GM18511 (cell line): ENCODE measurements at regions not wholly inside any gene's neighbourhood (a gene's known extent, or its start where the extent isn't known, plus 50 kb on each side); places are given as distances from the start of the nearest gene placed in this dataset.

ENCODE experiments used
- ATAC-seq: cut with Tn5 transposase; IDR thresholded peaks from one replicate; pipeline ENCODE4 v1.9.1; 2021; ENCODE audit warnings: mild to moderate bottlenecking, moderate library complexity; ENCODE audit not compliant: unreplicated experiment

DNA sequence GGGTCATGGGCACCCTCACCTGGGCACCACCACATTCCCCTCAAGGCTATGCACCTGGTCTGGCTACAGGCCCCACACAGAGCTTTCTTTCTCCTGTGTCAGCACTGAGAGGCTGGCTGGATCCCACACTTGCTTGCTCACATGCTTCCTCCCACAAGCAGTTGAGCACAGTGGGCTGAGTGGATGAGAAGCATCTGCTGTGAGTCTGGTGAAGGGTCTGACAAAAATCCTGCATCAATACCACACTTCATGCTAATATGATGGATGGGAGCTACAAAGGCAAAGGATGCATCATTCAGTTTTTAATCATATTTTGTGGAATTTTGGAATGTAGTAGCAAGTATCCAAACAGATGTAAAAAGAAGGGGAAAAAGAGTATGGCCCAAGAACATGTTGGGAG, 830.8 kb upstream of the PTPRD start:
- ATAC-seq, result no peak

DNA sequence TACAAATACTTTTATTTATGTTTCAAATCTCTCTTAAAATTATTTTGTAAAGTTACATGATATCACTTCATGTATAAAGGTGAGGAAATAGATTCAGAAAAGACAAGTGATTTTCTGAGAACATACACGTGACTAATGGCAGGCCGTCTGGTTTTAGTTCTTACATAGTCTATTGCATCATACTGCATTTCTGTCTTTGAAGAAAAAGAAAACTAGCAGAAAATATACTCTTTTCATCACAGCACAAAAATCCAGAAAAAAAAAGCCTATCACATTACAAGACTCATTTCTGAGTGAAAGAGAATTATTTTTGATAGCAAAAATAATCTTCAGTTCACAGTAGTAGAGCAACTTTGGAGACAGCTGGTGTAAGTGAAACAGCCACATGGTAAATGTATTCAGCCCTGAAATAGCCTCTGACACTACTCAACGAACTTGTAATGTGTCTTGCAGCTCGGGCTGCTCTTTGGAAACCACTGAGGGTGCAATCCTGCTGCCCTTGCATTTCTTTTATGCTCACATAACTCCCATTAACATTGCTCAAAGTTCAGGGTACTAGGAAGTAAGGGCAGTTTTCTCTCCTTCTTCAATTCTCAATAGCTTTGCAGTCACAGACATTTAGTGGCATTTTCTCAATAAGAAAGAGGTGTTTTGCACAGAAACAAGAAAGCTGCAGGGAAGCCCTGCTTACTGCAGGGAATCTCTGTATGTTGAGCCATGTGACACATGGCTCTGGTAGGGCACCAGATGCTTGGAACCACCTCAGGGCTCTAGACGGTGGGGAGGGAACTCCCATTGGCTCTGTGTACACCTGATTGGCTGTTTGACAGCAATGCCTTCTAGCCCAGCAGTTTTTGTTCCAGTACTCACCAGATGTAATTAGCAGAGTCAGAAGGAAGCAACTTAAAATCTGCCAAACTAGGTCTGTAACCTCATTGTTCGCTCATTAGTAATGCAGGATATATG, 845.3 kb upstream of the PTPRD start:
- ATAC-seq, result no peak

DNA sequence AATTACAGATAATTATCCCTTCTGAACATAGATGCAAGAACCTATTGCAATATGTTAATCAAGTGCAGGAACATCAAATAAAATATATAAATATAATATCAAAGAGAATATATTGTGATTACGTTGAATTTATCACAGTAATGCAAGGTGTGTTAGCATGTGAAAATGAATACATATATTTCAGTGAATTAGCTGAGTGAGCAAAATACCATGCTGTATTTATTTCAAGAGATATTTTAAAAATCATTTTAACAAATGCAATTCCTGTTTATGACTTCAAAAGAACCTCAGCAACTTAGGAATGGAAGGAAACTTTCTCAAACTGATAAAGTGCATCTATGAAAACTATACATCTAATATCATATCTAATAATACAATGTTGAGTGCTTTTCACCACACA, 856.9 kb upstream of the PTPRD start:
- no peak for ATAC-seq

DNA sequence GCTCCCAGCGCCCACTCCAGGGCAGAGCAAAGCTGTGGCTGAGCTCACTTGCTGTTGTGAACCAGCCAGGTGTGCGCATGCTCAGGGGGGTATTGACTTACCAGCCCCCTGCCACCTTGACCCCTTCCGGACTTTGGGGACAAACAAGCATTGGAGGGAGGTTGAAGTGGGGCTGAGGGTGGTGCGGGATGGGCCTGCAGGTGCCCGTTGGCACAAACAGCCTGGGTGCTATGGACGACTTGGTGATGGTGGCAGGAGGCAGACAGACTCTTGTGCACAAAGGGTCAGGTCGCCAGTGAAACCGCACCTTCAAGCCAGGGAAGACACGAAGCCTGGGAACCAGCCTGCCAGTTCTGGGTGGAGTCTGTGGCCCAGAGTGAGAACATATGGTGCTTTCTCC, 858.5 kb upstream of the PTPRD start:
- ATAC-seq, result no peak

DNA sequence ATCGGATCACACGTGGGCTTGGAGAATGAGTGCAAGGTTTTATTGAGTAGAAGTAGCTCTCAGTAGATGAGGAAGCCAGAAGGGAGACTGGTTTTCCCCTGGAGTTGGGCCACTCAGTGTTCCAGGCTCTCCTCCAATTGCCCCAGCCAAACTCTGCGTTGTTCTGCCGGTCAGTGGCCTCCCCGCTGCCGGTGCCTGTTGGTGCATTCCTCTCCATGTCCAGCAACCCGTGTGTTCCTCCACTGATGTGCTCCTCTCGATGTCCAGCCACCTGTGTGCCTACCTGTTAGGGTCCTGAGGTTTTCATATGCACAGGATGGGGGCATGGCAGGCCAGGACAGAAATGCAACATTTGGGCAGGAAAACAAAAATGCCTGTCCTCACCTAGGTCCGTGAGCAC, 888.0 kb upstream of the PTPRD start:
- no peak for ATAC-seq

DNA sequence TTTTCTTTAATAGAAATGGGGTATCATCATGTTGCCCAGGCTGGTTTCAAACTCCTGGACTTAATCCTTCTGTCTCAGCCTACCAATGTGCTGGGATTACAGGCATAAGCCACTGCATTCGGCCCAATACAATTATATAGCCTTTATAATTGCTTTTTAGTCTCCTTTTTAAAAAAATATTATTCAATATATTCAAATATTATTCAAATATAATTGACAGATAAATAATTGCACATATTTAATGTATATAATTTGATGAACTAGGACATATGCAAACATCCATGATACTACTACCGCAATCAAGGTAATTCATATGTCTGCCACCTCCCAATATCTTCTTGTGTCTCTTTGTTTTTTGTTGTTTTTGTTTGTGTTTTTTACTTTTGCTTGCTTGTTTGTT, 894.2 kb upstream of the PTPRD start:
- ATAC-seq, result no peak

DNA sequence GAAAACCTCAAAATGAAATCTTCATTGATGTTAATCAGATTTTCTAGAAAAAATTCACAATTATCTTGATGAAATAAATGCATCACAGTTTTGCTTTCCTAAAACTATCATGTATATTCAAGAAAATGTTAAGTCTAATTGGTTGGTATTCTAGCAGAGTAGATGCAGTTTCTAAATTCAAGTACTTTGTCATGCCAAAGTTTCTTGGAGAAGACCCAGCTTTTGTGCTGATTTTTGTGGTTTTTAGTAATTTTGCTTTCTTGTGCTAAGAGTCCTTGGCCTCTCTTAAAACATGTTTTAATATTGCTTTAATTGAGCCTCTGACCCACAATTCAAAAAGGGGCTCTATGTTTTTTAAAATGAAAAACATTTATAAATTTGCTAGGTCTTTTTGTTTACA, 924.8 kb upstream of the PTPRD start:
- ATAC-seq, result no peak

DNA sequence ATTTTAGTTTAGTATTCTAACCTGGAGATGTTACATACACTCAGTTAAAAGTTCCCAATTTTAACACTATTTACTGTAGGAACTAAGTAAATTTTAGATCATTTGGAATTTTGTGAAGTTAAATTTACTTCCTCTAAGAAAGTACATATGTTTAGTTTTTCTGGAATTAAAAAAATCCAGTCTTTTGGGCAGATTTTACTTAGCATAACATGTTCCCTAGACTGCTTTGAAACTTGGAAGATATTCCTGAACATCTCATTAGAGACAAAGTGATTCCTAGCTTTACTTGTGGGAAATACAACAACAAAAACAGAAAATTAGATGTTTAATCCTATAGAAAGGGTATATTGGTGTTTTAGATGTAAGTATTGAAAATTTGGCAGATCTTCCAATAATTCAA, 930.0 kb upstream of the PTPRD start:
- ATAC-seq, result no peak

DNA sequence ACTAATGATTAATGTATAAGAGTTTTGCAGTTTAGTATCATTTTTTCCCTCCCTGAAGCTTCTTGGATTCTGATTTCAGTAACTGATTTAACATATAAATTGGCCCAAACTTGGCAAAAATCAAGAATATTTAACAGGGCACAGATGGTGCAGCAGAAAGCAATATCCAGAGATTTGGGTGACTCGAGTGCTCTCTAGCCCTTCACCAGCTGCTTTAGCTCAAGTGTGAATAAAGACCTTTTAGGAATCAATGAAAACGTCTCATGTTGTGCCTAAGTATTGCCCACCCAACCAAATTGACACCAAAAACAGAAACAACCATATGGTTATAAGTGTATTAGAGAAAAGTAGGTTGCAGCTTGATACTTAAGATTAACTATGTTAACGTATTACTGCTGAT, 933.4 kb upstream of the PTPRD start:
- ATAC-seq, result no peak

DNA sequence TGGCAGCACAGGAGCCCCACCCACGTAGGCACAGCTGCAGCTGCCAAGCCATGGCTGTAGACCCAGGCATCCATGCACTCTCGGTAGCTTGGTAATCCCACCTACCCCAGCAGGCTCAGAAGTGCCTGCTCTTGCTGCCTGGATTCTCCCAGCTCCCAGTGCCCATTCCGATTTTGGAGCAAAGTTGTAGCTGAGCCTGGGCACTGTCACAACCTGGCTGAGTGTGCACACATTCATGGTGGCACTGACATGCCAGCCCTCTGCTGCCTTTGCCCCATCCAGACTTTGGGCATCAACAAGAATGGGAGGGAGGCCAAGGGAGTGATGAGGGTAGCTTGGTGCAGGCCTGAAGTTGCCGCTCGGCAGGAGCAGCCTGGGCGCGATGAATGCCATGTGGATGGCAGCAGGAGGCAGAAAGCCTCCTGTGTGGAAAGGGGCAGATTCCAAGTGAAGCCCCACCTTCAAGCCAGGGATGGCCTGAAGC, 936.6 kb upstream of the PTPRD start:
- no peak for ATAC-seq

DNA sequence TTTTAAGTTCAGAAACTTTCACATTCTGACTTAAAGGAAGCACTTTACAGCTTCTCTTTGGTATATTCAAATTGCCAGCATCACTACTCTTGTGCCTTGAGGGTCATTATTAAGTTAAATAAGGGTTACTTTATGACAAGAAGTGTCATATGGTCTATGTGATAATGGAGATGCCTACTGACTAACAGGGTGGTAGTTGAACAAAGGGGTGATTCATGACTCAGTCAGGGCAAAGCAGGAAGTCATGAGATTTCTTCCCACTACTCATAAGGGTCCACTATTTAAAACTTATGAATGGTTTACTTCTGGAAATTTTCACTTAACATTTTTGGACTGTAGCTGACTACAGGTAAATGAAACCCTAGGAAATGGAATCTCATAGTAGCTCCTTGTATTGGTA, 938.3 kb upstream of the PTPRD start:
- ATAC-seq, result no peak

DNA sequence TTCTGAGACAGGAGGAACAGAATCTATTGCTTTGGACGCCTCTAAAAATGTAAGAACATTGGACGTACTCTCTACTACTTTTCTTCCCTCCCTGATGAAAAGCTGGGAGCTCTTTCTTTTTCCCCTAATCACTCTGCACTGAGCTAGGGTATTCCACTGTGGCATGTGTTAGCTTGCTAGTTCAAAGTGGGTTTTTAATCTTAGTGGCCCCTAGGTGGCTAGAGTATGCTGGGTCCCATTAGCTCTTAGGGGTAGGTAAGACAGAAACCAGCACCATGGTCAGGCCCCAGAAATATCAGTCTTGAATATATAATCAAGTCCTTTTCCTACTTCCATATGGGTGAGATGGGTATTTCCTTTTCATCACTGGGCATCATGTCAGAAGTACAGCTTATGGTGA, 945.2 kb upstream of the PTPRD start:
- no peak for ATAC-seq

DNA sequence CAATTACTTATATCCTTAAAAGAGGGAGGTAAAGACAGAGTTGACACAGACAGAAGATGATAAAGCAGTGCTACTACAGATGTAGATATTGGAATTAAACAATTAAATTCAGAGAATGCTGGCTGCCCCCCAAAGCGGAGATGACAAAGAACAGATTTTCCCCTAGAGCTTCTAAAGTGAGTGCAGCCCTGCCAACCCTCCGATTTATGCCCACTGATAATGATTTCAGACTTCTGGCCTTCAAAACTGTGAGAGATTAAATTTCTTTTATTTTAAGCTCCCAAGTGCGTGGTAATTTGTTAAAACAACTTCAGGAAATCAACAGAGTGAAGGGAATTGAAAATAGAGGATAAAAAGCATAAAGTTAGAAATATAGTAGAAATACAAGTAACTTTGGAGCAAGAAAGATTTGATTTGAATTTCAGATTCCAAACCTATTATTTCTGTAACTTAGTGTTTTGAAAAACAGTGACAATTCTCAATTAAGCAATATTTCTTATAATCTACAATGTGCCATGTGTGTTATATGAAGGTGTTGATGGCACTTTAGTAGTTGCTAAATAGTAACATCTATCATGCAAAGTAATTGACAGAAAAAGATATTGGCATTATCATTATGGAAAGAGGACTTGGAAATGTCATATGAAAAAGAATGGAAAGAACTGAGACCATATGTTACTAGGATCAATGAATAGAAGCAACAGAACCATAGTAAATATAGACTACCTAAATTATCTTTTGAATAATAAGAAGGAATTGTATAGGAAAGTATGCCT, 946.4 kb upstream of the PTPRD start:
- ATAC-seq, result no peak

DNA sequence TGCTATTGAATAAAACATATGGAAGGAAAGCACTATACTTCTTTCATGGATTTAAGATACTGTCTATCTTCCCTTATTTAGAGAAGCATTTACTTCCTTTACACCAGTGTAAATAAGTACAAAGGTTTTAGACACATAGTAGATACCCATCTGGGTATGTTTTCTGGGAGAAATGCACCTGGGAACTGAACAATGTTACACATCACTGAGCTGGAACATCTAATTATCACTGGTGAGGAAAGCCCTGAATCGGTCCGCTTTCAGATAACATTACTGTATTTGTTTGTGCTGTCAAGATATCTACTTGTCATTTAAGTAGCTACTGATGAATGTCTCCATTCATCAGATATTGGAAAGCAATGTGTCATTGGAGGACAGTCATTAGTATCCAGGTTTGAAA, 964.7 kb upstream of the PTPRD start:
- ATAC-seq, result no peak

DNA sequence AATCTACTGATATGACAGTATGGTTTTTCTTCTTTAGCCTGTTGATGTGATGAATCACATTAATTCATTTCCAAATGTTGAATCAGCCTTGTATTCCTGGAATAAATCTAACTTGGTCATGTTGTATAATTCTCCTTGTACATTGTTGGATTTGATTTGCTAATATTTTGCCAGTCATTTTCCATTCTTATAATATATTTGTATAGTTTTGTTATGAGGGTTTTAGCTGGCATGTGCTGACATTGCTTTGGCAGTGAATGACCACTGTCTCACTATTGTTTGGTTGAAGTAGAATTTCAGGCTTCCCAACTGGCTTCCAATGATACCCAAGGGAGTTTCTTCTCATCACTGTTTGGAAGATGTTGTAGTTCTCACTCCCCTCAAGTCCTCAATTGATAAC, 983.0 kb upstream of the PTPRD start:
- no peak for ATAC-seq

DNA sequence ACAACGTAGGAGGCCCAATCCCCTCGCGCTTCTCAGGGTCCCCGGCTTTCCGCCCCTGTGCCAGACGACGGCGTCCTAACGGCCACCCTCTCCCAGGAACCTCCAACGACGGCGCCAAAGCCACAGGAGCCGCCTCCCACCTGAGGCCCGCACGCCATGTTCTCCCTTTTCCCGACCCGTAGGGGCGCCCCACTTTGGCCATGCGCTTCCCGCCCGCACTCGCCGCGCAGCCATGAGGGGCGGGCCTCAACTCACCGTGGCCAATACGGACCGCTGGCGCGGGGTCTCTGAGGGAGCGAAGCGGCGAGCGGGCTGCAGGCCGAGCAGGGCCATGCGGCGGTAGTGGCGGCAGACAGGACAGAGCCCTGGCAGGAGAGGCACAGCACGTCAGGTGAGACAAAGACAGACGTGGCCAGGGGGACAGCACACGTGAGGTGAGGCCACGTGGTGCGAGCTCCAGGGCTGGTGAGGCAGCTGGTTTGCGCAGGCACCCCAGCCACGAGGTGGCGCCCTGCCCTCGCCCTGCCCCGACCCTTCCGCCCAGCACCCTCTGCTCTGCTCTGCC, 1005.5 kb upstream of the PTPRD start:
- no peak for ATAC-seq

DNA sequence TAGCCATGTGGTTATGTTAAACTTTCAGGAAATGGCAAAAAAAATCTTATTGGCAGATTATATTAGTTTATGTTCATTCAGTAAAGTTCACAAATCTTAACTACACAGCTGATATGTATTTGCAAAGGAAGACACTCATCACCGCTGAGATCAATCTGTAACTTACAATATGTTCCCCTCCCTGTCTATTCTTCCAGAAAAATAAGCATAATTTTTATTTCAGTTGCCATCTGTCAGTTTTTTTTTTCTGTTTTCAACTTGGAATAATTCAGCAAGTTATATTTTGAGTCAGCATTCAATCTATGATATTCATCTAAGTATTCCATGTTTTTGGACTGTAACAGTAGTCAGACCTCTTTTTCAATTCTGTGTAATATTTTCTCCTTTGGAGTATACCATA, 1019.9 kb upstream of the PTPRD start:
- ATAC-seq, result no peak

DNA sequence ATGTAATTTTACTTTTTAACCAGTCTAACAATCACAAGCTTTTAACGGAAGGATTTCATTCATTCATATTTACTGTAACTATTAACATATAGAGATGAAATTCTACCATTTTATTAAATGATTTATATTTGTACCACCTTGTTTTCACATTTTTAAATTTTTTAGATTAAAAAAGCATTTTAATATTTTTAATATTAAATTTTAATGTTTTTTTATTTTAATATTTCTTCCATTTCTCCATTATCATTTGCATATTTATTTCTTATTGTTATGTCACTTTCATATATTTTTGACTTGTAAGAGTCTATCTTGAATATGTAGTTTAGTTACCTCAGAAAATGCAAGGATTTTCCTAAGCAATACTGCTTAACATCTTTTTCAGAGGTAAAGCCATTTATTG, 1034.0 kb upstream of the PTPRD start:
- no peak for ATAC-seq

DNA sequence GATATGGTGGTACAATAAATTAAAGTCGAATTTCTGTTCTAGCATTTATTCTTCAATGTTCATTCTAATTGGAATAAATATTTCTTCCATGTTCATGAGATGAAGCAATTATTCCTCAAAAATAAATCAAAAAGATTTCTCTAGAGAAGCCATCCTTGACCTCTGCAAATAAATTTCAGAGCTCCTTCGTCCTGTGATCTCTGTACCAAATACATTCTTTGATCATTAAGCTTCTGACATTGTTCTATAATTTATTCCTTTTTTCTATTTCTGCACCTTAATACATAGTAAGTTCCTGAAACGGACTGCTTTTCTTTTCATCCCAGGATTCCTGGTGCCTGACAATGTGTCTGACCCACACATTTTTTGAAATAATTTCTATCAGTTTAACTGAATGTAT, 1039.3 kb upstream of the TYRP1 start:
- ATAC-seq, result no peak

DNA sequence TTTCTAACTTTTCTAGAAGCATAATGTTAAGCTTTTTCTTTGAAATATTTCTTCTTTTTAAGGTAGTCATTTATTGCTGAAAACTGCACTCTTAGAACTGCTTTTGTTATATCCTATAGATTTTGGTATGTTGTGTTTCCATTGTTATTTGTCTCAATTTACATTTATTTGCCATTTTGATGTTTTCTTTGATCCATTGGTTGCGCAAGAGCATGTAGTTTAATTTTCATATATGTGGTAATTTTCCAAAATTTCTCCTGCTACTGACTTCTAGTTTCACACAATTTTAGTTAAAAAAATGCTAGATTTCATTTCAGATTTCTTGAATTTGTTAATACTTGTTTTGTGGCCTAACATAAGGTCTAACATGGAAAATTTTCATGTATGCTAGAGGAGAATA, 1029.3 kb upstream of the TYRP1 start:
- no peak for ATAC-seq

DNA sequence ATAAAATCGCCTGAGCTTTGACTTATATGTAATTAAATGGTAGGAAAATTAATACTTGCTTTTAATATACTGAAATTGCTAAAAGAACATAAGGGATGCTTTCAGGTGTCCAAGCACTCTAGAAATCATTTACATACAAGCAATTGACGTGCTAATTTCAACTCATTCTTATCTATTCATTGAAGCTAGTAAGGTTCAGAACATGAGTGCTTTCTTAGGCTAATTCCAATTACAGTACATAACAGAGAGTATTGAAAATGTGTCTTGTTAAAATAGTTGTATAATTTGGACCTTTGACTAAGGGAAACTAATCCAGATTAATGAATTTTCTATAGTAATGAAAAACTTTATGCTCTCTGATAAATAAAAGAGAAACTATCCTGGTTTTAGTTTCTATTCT, 1016.4 kb upstream of the TYRP1 start:
- ATAC-seq, result no peak

DNA sequence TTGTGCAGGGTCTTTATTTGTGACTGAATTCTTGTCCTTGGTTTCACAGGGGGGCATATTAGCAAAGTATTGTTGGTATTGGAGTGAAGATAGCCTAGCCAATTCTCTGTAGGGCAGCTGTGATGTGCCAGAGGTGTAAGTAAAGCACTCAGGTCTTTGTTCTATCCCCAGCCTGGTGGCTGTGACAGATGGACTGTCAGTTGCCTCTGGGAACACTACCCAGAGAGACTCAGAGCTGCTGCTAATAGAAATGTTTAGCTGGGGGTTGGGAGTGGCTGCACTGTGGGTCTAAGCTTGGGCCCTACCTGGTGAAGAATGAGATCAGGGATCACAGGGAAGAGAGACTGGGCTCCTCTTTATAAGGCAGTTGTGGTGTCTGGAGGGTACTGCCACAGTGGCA, 1006.5 kb upstream of the TYRP1 start:
- ATAC-seq, result no peak
